ENCODE measurements at regions not wholly inside any gene's neighbourhood (a gene's known extent, or its start where the extent isn't known, plus 50 kb on each side); places are given as distances from the start of the nearest gene placed in this dataset.

DNA sequence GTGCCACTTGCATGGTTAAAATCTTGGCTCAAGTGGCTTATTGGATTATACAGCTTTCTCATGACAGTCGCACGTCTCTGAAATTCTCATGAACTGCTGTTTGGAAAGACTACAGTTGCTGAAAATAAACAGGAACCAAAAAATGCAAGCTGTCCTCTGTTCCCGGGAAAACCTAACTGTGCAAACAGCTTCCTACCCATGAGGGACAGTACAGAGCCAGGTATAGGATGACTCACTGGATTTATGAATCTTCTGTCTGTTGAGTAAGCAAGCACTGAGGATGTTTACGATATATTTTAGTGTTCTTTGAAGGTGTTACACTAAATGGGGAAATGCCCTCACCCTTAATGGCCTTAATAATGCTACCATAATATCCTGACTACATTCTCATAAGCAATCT is 380.3 kb upstream of the TNC start:
- intact Hi-C loops (cut with DNase I; ENCODE audit: low total_unique reads): no loop called here
- DNase-seq: no peak

GRCh38 chr9:115507148-115507547 is 389.2 kb upstream of the TNC start:
- DNase-seq: no peak
- no peaks in the 10 kb centered on the region for H3K9me3 ChIP-seq
- TF ChIP-seq POLR2A (IDR thresholded peaks at IDR 0.05) (no peak), CTCF (IDR thresholded peaks at IDR 0.05) (no peak)
- H3K27me3 ChIP-seq: no peaks in the 10 kb centered on the region
- intact Hi-C loops (cut with DNase I; ENCODE audit: low total_unique reads): no loop called here
- no peak overlapping the region for H3K27ac ChIP-seq
- H3K4me3 ChIP-seq: no peak overlapping the region
- no peaks in the 10 kb centered on the region for H3K36me3 ChIP-seq
- no peaks in the 10 kb centered on the region for H3K4me1 ChIP-seq

More for the DNA sequence above, 380.3 kb upstream of the TNC start:
- Histone ChIP-seq H3K4me1 (no peaks in the 10 kb centered on the region), H3K36me3 (no peaks in the 10 kb centered on the region), H3K27me3 (no peaks in the 10 kb centered on the region), H3K9me3 (no peaks in the 10 kb centered on the region), H3K4me3 (no peak overlapping the region), H3K27ac (no peak overlapping the region)
- no peak for TF ChIP-seq CTCF (IDR thresholded peaks at IDR 0.05)
- no peak for TF ChIP-seq POLR2A (IDR thresholded peaks at IDR 0.05)

DNA sequence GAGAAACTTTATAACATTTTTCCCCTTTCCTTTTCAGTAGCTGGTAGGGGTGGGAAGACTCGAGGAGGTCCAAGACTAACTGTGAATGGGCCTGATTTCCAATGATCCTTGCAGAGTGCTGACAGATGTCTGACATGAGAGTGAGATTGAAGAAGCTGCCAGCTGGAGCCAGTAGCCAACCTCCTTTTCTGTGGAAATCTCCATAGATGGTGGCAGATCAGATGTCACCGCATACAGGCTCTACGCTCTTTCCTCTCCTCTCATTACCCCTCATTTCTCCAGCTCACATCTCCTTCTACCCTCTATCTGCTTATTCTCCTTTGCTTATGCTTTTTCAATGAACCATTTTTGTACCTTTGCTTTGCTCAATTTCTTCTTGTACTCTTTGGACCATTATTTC is 395.2 kb upstream of the TNC start:
- no peaks in the 10 kb centered on the region for H3K9me3 ChIP-seq
- intact Hi-C loops (cut with DNase I; ENCODE audit: low total_unique reads): no loop called here

DNA sequence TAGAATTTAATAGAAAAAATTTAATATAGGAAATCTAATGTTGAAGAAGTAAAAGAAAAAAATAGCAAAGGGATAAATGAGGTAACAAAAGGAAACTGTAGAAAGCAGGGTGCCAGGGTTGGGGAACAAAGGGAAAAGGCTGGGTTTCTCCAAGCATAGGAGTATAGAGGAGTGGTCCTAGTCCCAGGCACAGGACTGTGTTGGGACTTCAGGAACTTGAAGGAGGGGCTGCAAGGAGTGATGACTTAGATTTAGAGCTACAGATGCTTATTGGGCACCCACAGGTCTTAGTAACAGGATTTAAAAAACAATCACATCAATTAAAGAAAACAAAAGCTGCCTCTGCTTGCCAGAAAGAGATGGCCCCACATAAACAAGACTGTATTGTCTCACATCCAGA is 396.5 kb upstream of the TNC start:
- Histone ChIP-seq H3K4me1 (no peaks in the 10 kb centered on the region), H3K36me3 (no peaks in the 10 kb centered on the region), H3K9me3 (no peaks in the 10 kb centered on the region), H3K4me3 (no peak overlapping the region), H3K27me3 (no peaks in the 10 kb centered on the region), H3K27ac (no peak overlapping the region)
- intact Hi-C loops (cut with DNase I; ENCODE audit: low total_unique reads): no loop called here
- no peak for TF ChIP-seq POLR2A (IDR thresholded peaks at IDR 0.05)
- no peak for TF ChIP-seq CTCF (IDR thresholded peaks at IDR 0.05)
- no peak for DNase-seq

More for the DNA sequence above, 395.2 kb upstream of the TNC start:
- Histone ChIP-seq H3K4me3 (no peak overlapping the region), H3K36me3 (no peaks in the 10 kb centered on the region), H3K27ac (no peak overlapping the region), H3K27me3 (no peaks in the 10 kb centered on the region), H3K4me1 (no peaks in the 10 kb centered on the region)
- no peak for TF ChIP-seq POLR2A (IDR thresholded peaks at IDR 0.05)
- no peak for TF ChIP-seq CTCF (IDR thresholded peaks at IDR 0.05)
- DNase-seq: no peak

GRCh38 chr9:115517335-115518075 is 399.5 kb upstream of the TNC start:
- no peak for DNase-seq
- H3K36me3 ChIP-seq: no peaks in the 10 kb centered on the region
- intact Hi-C loops (cut with DNase I; ENCODE audit: low total_unique reads): no loop called here
- TF ChIP-seq CTCF (IDR thresholded peaks at IDR 0.05) (no peak), POLR2A (IDR thresholded peaks at IDR 0.05) (no peak)
- no peaks in the 10 kb centered on the region for H3K9me3 ChIP-seq
- no peak overlapping the region for H3K27ac ChIP-seq
- H3K27me3 ChIP-seq: no peaks in the 10 kb centered on the region
- no peak overlapping the region for H3K4me3 ChIP-seq
- no peaks in the 10 kb centered on the region for H3K4me1 ChIP-seq
